SK-N-SH (cell line): ENCODE measurements at regions not wholly inside any gene's neighbourhood (a gene's known extent, or its start where the extent isn't known, plus 50 kb on each side); places are given as distances from the start of the nearest gene placed in this dataset.

ENCODE experiments used
- CTCF ChIA-PET: fragments of 300-600, 350-600 bp; formaldehyde crosslinking; extraction: SDS; loops from one replicate; lab custom pipeline; 2021; lab: Yijun Ruan, JAX
- POLR2A ChIA-PET: fragments of 350-600 bp; sonication (Branson Sonifier 250); formaldehyde crosslinking; extraction: SDS; loops from one replicate; lab custom pipeline; 2020; ENCODE audit warnings: antibody characterized with exemption, inconsistent platforms; lab: Yijun Ruan, JAX
- DNase-seq: peaks from one replicate; pipeline ENCODE4 v3.0.0; 2012
- H2AFZ ChIP-seq: fragments of 200-600 bp; sonication (generic); 2 replicates; pipeline ENCODE4 v1.8.1; 2016; ENCODE audit warnings: antibody characterized with exemption, mild to moderate bottlenecking, low read depth
- H3F3A ChIP-seq: fragments of 200-600 bp; sonication (generic); replicated peaks from 2 replicates; pipeline ENCODE3; 2016; ENCODE audit warnings: antibody characterized with exemption, mild to moderate bottlenecking; ENCODE audit not compliant: insufficient read depth
- H3K27ac ChIP-seq, 2 experiments: fragments of 200-500 bp in 1 of 2; fragments of 200-600 bp in 1 of 2; sonication (Bioruptor generic) in 1 of 2; sonication (generic), shearing (Covaris generic) in 1 of 2; 2 replicates each; pipeline versions ENCODE4 v1.5.1 to v1.6.1; 2014 to 2016; ENCODE audit warnings: low read depth in 2 of 2, inconsistent platforms in 1 of 2, low read length in 1 of 2, mild to moderate bottlenecking in 1 of 2, mixed read lengths in 1 of 2
- H3K27me3 ChIP-seq: fragments of 200-600 bp; sonication (generic), shearing (Covaris generic); 2 replicates; pipeline ENCODE4 v1.6.1; 2016; ENCODE audit warnings: mixed run types; ENCODE audit not compliant: insufficient read depth
- H3K36me3 ChIP-seq, 2 experiments: fragments of 200-500 bp in 1 of 2; fragments of 200-600 bp in 1 of 2; sonication (Bioruptor generic) in 1 of 2; sonication (generic) in 1 of 2; replicated peaks in 1 of 2; 2 replicates each; pipeline versions ENCODE3 to v1.5.1; 2014 to 2016; ENCODE audit warnings: low read length in 1 of 2, mild to moderate bottlenecking in 1 of 2; ENCODE audit not compliant: insufficient read depth in 2 of 2, control insufficient read depth in 1 of 2
- H3K4me1 ChIP-seq, 2 experiments: fragments of 200-500 bp in 1 of 2; fragments of 200-600 bp in 1 of 2; sonication (Bioruptor generic) in 1 of 2; sonication (generic), shearing (Covaris generic) in 1 of 2; 2 replicates each; pipeline versions ENCODE4 v1.5.1 to v1.6.1; 2014 to 2016; ENCODE audit warnings: low read depth in 1 of 2, low read length in 1 of 2, mixed run types in 1 of 2; ENCODE audit not compliant: insufficient read depth in 2 of 2, control insufficient read depth in 1 of 2
- H3K4me2 ChIP-seq: fragments of 200-600 bp; sonication (generic), shearing (Covaris generic); 2 replicates; pipeline ENCODE4 v1.6.1; 2017; ENCODE audit warnings: mixed run types
- H3K4me3 ChIP-seq, 2 experiments: fragments of 200-500 bp in 1 of 2; fragments of 200-600 bp in 1 of 2; sonication (Bioruptor generic) in 1 of 2; sonication (generic), shearing (Covaris generic) in 1 of 2; 2 replicates each; pipeline versions ENCODE4 v1.5.1 to v1.8.1; 2014 to 2016; ENCODE audit warnings: low read depth in 2 of 2, inconsistent platforms in 1 of 2, low read length in 1 of 2, mild to moderate bottlenecking in 1 of 2, mixed read lengths in 1 of 2, moderate library complexity in 1 of 2
- H3K79me2 ChIP-seq: fragments of 200-600 bp; sonication (generic); 2 replicates; pipeline ENCODE4 v1.8.1; 2017; ENCODE audit warnings: mild to moderate bottlenecking; ENCODE audit not compliant: insufficient read depth
- H3K9ac ChIP-seq: fragments of 200-600 bp; sonication (generic); 2 replicates; pipeline ENCODE4 v1.6.1; 2017; ENCODE audit warnings: mixed run types
- H3K9me2 ChIP-seq: fragments of 200-600 bp; sonication (generic); 2 replicates; pipeline ENCODE4 v1.6.1; 2017; ENCODE audit warnings: mixed run types
- H3K9me3 ChIP-seq: fragments of 200-600 bp; sonication (generic); 2 replicates; pipeline ENCODE4 v1.6.1; 2017; ENCODE audit warnings: mixed run types, mild to moderate bottlenecking, moderate library complexity
- H4K20me1 ChIP-seq: fragments of 200-600 bp; sonication (generic); 2 replicates; pipeline ENCODE4 v1.6.1; 2017; ENCODE audit warnings: mild to moderate bottlenecking, mixed run types; ENCODE audit not compliant: insufficient read depth
- ELF1 ChIP-seq: IDR thresholded peaks from 2 replicates; pipeline ENCODE4 v1.4.0; 2012
- FOSL2 ChIP-seq: IDR thresholded peaks from 2 replicates; pipeline ENCODE4 v1.4.0; 2012; ENCODE audit warnings: low read depth, mild to moderate bottlenecking, moderate library complexity, borderline replicate concordance
- FOXJ3 ChIP-seq: sonication (generic); formaldehyde crosslinking; IDR thresholded peaks from 2 replicates; pipeline ENCODE4 v1.5.1; 2020; ENCODE audit warnings: mild to moderate bottlenecking, missing genetic modification reagents
- GABPA ChIP-seq: IDR thresholded peaks from 2 replicates; pipeline ENCODE4 v1.4.0; 2012; ENCODE audit warnings: low read depth, mild to moderate bottlenecking
- NFIC ChIP-seq: IDR thresholded peaks from 2 replicates; pipeline ENCODE4 v1.4.0; 2012; ENCODE audit warnings: borderline replicate concordance
- NRF1 ChIP-seq: IDR thresholded peaks from 2 replicates; pipeline ENCODE4 v1.6.1; 2012; ENCODE audit warnings: low read depth, mild to moderate bottlenecking, low read length
- RCOR1 ChIP-seq: fragments of 150-350 bp; IDR thresholded peaks from 2 replicates; pipeline ENCODE4 v1.6.1; 2017; ENCODE audit warnings: antibody characterized with exemption, low read length
- RFX5 ChIP-seq: IDR thresholded peaks from 2 replicates; pipeline ENCODE4 v1.6.1; 2012; ENCODE audit warnings: mild to moderate bottlenecking, improper control_type of control experiment, low read length
- TCF12 ChIP-seq: IDR thresholded peaks from 2 replicates; pipeline ENCODE4 v1.4.0; 2012
- YY1 ChIP-seq: IDR thresholded peaks from 2 replicates; pipeline ENCODE4 v1.4.0; 2012; ENCODE audit warnings: low read depth, mild to moderate bottlenecking
- WGBS: methylation state at CpG from one replicate; pipeline ENCODE4 v1.1.6; 2017; ENCODE audit warnings: low lambda C conversion rate; 5-methylcytosine and 5-hydroxymethylcytosine counted together
- TF ChIP-seq, protein P1 (sequence below): IDR thresholded peaks from 2 replicates; pipeline ENCODE4; 2012
- TF ChIP-seq, protein P2 (sequence below): IDR thresholded peaks from 2 replicates; pipeline ENCODE4 v1.4.0; 2012; ENCODE audit warnings: low read depth, borderline replicate concordance
- TF ChIP-seq, protein P3 (sequence below): fragments of 200-600 bp; sonication (generic); IDR thresholded peaks from 2 replicates; pipeline ENCODE4 v1.6.1; 2017; ENCODE audit warnings: antibody characterized with exemption, mild to moderate bottlenecking, moderate library complexity
- TF ChIP-seq, protein P4 (sequence below): fragments of 150-350 bp; IDR thresholded peaks from 2 replicates; pipeline ENCODE4 v1.6.1; 2017; ENCODE audit warnings: antibody characterized with exemption, low read length, low read depth, borderline replicate concordance
- TF ChIP-seq, protein P5 (sequence below): IDR thresholded peaks from 2 replicates; pipeline ENCODE4 v1.4.0; 2012; ENCODE audit warnings: low read depth, borderline replicate concordance
- TF ChIP-seq, protein P6 (sequence below): IDR thresholded peaks from 2 replicates; pipeline ENCODE4 v1.4.0; 2012; ENCODE audit warnings: low read depth

DNA sequence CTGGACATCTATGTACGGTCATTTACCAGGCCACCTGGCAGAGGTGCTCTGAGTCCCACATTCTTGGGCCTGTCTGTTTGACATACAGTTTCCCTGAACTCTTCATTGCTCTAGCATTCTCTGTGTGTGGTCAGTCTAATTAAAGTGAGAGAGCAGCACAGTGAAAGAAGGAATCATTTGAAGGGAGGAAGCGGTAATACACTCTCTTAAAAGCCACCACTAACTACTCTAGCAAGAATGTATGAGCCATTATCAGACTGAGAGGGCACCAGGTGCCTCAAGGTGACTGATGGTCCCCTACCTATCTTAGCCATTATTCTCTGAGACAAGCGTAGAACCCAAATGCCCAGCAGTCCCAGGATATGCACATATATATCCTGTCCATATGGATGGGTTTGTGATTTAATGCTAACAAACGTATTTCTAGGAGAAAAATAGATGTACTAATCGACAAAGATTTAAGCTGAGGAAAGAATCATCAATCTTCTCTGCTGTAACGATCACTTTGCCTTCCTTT is 527.2 kb downstream of the PRELID2 start:
- no peaks in the 10 kb centered on the region for H3F3A ChIP-seq
- no peaks in the 10 kb centered on the region for H3K27me3 ChIP-seq
- no peak for DNase-seq
- no peaks in the 10 kb centered on the region for H3K36me3 ChIP-seq
- no peak overlapping the region for H3K4me2 ChIP-seq
- no peak overlapping the region for H2AFZ ChIP-seq
- H4K20me1 ChIP-seq: no peaks in the 10 kb centered on the region
- CTCF ChIA-PET: no interaction called here
- POLR2A ChIA-PET: no interaction called here
- H3K9ac ChIP-seq: no peak overlapping the region
- WGBS: 61% methylated on average over 6 of the region's 6 CpGs
- no peak overlapping the region for H3K4me3 ChIP-seq
- H3K9me2 ChIP-seq: no peaks in the 10 kb centered on the region
- H3K79me2 ChIP-seq: no peaks in the 10 kb centered on the region
- no peak overlapping the region for H3K27ac ChIP-seq
- H3K4me1 ChIP-seq: no peaks in the 10 kb centered on the region
- TF ChIP-seq, protein P1, sequence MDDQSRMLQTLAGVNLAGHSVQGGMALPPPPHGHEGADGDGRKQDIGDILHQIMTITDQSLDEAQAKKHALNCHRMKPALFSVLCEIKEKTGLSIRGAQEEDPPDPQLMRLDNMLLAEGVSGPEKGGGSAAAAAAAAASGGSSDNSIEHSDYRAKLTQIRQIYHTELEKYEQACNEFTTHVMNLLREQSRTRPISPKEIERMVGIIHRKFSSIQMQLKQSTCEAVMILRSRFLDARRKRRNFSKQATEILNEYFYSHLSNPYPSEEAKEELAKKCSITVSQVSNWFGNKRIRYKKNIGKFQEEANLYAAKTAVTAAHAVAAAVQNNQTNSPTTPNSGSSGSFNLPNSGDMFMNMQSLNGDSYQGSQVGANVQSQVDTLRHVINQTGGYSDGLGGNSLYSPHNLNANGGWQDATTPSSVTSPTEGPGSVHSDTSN: no peak
- TF ChIP-seq NFIC (no peak), GABPA (no peak), ELF1 (no peak), FOSL2 (no peak), TCF12 (no peak), NRF1 (no peak), FOXJ3 (no peak), YY1 (no peak), RFX5 (no peak), RCOR1 (no peak)
- TF ChIP-seq, protein P2, sequence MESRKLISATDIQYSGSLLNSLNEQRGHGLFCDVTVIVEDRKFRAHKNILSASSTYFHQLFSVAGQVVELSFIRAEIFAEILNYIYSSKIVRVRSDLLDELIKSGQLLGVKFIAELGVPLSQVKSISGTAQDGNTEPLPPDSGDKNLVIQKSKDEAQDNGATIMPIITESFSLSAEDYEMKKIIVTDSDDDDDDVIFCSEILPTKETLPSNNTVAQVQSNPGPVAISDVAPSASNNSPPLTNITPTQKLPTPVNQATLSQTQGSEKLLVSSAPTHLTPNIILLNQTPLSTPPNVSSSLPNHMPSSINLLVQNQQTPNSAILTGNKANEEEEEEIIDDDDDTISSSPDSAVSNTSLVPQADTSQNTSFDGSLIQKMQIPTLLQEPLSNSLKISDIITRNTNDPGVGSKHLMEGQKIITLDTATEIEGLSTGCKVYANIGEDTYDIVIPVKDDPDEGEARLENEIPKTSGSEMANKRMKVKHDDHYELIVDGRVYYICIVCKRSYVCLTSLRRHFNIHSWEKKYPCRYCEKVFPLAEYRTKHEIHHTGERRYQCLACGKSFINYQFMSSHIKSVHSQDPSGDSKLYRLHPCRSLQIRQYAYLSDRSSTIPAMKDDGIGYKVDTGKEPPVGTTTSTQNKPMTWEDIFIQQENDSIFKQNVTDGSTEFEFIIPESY: no peak
- TF ChIP-seq, protein P3, sequence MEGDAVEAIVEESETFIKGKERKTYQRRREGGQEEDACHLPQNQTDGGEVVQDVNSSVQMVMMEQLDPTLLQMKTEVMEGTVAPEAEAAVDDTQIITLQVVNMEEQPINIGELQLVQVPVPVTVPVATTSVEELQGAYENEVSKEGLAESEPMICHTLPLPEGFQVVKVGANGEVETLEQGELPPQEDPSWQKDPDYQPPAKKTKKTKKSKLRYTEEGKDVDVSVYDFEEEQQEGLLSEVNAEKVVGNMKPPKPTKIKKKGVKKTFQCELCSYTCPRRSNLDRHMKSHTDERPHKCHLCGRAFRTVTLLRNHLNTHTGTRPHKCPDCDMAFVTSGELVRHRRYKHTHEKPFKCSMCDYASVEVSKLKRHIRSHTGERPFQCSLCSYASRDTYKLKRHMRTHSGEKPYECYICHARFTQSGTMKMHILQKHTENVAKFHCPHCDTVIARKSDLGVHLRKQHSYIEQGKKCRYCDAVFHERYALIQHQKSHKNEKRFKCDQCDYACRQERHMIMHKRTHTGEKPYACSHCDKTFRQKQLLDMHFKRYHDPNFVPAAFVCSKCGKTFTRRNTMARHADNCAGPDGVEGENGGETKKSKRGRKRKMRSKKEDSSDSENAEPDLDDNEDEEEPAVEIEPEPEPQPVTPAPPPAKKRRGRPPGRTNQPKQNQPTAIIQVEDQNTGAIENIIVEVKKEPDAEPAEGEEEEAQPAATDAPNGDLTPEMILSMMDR: no peak
- TF ChIP-seq, protein P4, sequence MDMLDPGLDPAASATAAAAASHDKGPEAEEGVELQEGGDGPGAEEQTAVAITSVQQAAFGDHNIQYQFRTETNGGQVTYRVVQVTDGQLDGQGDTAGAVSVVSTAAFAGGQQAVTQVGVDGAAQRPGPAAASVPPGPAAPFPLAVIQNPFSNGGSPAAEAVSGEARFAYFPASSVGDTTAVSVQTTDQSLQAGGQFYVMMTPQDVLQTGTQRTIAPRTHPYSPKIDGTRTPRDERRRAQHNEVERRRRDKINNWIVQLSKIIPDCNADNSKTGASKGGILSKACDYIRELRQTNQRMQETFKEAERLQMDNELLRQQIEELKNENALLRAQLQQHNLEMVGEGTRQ: no peak
- TF ChIP-seq, protein P5, sequence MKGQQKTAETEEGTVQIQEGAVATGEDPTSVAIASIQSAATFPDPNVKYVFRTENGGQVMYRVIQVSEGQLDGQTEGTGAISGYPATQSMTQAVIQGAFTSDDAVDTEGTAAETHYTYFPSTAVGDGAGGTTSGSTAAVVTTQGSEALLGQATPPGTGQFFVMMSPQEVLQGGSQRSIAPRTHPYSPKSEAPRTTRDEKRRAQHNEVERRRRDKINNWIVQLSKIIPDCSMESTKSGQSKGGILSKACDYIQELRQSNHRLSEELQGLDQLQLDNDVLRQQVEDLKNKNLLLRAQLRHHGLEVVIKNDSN: no peak
- TF ChIP-seq, protein P6, sequence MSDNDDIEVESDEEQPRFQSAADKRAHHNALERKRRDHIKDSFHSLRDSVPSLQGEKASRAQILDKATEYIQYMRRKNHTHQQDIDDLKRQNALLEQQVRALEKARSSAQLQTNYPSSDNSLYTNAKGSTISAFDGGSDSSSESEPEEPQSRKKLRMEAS: no peak
- no peaks in the 10 kb centered on the region for H3K9me3 ChIP-seq
